Heart left ventricle (tissue), 16 donors: ENCODE measurements at regions not wholly inside any gene's neighbourhood (a gene's known extent, or its start where the extent isn't known, plus 50 kb on each side); places are given as distances from the start of the nearest gene placed in this dataset.

ENCODE experiments used
- ATAC-seq, 4 donors: fragments of 200-7000 bp; cut with Tn5 transposase; one replicate each; pipeline ENCODE4 v1.9.1; 2020 to 2022; ENCODE audit warnings: moderate library complexity in 4 of 4, mild to moderate bottlenecking in 3 of 4, moderate number of reproducible peaks in 1 of 4
- DNase-seq, 5 donors: peaks; one replicate each; pipeline ENCODE4 v3.0.0-alpha.2; 2020
- H3K27ac ChIP-seq, 12 donors: fragments of 200-600 bp; sonication (generic) in 4 of 12; one replicate each; pipeline versions ENCODE4 v1.5.0 to v1.8.0; 2016 to 2022; ENCODE audit warnings: mild to moderate bottlenecking in 2 of 12
- H3K27me3 ChIP-seq, 9 donors: fragments of 200-600 bp; sonication (generic) in 2 of 9; one replicate each; pipeline versions ENCODE4 v1.5.1 to v1.8.0; 2016 to 2022; ENCODE audit warnings: mild to moderate bottlenecking in 3 of 9
- H3K36me3 ChIP-seq, 9 donors: fragments of 200-600 bp; sonication (generic) in 2 of 9; one replicate each; pipeline versions ENCODE4 v1.5.0 to v1.8.0; 2018 to 2022; ENCODE audit warnings: mild to moderate bottlenecking in 2 of 9
- H3K4me1 ChIP-seq, 12 donors: fragments of 200-600 bp; sonication (generic) in 4 of 12; one replicate each; pipeline versions ENCODE4 v1.5.0 to v1.8.0; 2016 to 2022; ENCODE audit warnings: mild to moderate bottlenecking in 3 of 12
- H3K4me3 ChIP-seq, 12 donors: fragments of 200-600 bp; sonication (generic) in 4 of 12; one replicate each; pipeline versions ENCODE4 v1.5.0 to v1.8.0; 2017 to 2022; ENCODE audit warnings: mild to moderate bottlenecking in 9 of 12, moderate library complexity in 4 of 12
- H3K9me3 ChIP-seq, 12 donors: fragments of 200-600 bp; sonication (generic) in 4 of 12; one replicate each; pipeline versions ENCODE4 v1.5.0 to v1.8.0; 2016 to 2022; ENCODE audit warnings: mild to moderate bottlenecking in 1 of 12
- CTCF ChIP-seq, 12 donors: fragments of 200-600 bp; sonication (generic) in 4 of 12; IDR thresholded peaks; one replicate each; pipeline versions ENCODE4 v1.5.0 to v1.8.0; 2018 to 2022; ENCODE audit warnings: antibody characterized with exemption in 12 of 12, mild to moderate bottlenecking in 5 of 12
- POLR2A ChIP-seq, 2 donors: fragments of 450-650 bp; IDR thresholded peaks; one replicate each; pipeline ENCODE4 v1.6.1; 2017; ENCODE audit warnings: antibody characterized with exemption in 2 of 2, mild to moderate bottlenecking in 2 of 2, moderate library complexity in 2 of 2
- WGBS, 4 donors: extraction: QIAGEN DNeasy Blood & Tissue Kit in 2 of 4; methylation state at CpG; one replicate each; pipeline versions ENCODE4 v1.1.5 to v1.1.7; 2013 to 2018; 5-methylcytosine and 5-hydroxymethylcytosine counted together
- intact Hi-C, 10 donors: fragments of 100-400 bp; cut with DNase I; formaldehyde crosslinking; loops; one replicate each; pipeline versions ENCODE4 v1.11.1 to v1.14.2; 2022
- donor health status: ischemic (EF 13 %, LVEDD 7.1; RV severe dilation, severe dysfunction).
- donor health status: healthy with polysubstance abuse.
- donor health status: DM: no; HTN: yes; CAD: no.
- donor health status: DM: no; HTN: no; CAD: no.
- donor health status: ischemic (EF 25% LVEDD 6.9; RV normal size, moderate dysfunction).
- donor health status: ischemic (EF 25% LVEDD 5.7; RV mildly dilated, moderate dysfunction).
- donor health status: healthy.
- donor health status: DM: yes; HTN: yes; CAD: no.
- donor health status: ischemic (EF 35%, LVEDD 5.7; RV mildly dilated, moderate dysfunction).
- donor health status: nonischemic (EF 11% LVEDD 7.7; RV severe dilation, severe dysfunction).
- donor health status: DM: yes; HTN: yes; CAD: no.
- donor health status: PGD.
- donor health status: ischemic (EF 29% LVEDD 5.4; RV normal size, mild dysfunction).
- donor health status: nonischemic (EF 23%, LVEDD 6.1; RV moderate dilation, normal function).

GRCh38 chr16:9597967-9598730 is 506.7 kb downstream of the HAPSTR1 start:
- no peaks in the 10 kb centered on the region for H3K9me3 ChIP-seq
- 55 to 60% (median 58%) methylated on average over 9 of the region's 9 CpGs for WGBS, 4 donors
- DNase-seq: no peak
- no peaks in the 10 kb centered on the region for H3K4me1 ChIP-seq
- no peak for ATAC-seq
- H3K27me3 ChIP-seq: peaks cover 0 to 20% (median 0%) of the 10 kb centered on the region in 9 donors
- no peaks in the 10 kb centered on the region for H3K36me3 ChIP-seq
- no peak overlapping the region for H3K27ac ChIP-seq
- TF ChIP-seq POLR2A (IDR thresholded peaks at IDR 0.05): no peak
- no peak for TF ChIP-seq CTCF (IDR thresholded peaks at IDR 0.05)
- no peak overlapping the region for H3K4me3 ChIP-seq
- intact Hi-C loops: no loop called here

DNA sequence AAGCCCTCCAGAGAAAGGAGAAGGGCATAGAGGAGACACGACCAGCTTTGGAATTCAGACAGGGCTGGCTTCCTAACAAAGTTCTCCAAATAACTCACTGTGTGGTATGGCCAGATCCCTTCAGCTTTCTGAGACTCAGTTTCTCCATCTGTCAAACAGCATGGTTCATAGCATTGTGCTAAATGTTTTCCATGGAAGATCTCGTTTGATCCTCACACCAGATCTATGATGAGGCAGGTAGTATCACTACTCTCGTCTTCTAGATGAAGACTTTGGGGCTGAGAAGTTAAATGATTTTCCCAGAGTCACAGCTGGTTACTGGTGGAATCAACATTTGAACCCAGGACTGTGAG is 507.3 kb downstream of the HAPSTR1 start:
- intact Hi-C loops: no loop called here
- Histone ChIP-seq H3K9me3 (no peaks in the 10 kb centered on the region), H3K36me3 (no peaks in the 10 kb centered on the region), H3K4me1 (no peaks in the 10 kb centered on the region), H3K4me3 (no peak overlapping the region), H3K27ac (no peak overlapping the region), H3K27me3 (peaks cover 0 to 15% (median 0%) of the 10 kb centered on the region in 9 donors)
- WGBS, 4 donors: 45 to 76% (median 64%) methylated on average over 3 of the region's 3 CpGs
- DNase-seq (no peak), ATAC-seq (no peak)
- TF ChIP-seq POLR2A (IDR thresholded peaks at IDR 0.05) (no peak), CTCF (IDR thresholded peaks at IDR 0.05) (no peak)

- Histone ChIP-seq H3K36me3 (no peaks in the 10 kb centered on the region), H3K9me3 (no peaks in the 10 kb centered on the region), H3K4me1 (no peaks in the 10 kb centered on the region), H3K27ac (no peak overlapping the region), H3K4me3 (no peak overlapping the region), H3K27me3 (peaks cover 0 to 6% (median 0%) of the 10 kb centered on the region in 9 donors)
- DNase-seq (no peak), ATAC-seq (no peak)
- intact Hi-C loops: no loop called here
- no peak for TF ChIP-seq POLR2A (IDR thresholded peaks at IDR 0.05)
- TF ChIP-seq CTCF (IDR thresholded peaks at IDR 0.05): no peak
- 81 to 88% (median 85%) methylated on average over 8 of the region's 8 CpGs for WGBS, 4 donors
Measured at GRCh38 chr16:9599415-9600120, 508.1 kb downstream of the HAPSTR1 start.

- H3K4me1 ChIP-seq: no peaks in the 10 kb centered on the region
- ATAC-seq (no peak), DNase-seq (no peak)
- intact Hi-C loops: no loop called here
- no peaks in the 10 kb centered on the region for H3K9me3 ChIP-seq
- WGBS, 4 donors: 64 to 70% (median 66%) methylated on average over 4 of the region's 4 CpGs
- TF ChIP-seq POLR2A (IDR thresholded peaks at IDR 0.05) (no peak), CTCF (IDR thresholded peaks at IDR 0.05) (no peak)
- no peaks in the 10 kb centered on the region for H3K36me3 ChIP-seq
- H3K4me3 ChIP-seq: no peak overlapping the region
- H3K27me3 ChIP-seq: no peaks in the 10 kb centered on the region
- H3K27ac ChIP-seq: no peak overlapping the region
Measured at GRCh38 chr16:9602189-9602588, 510.7 kb downstream of the HAPSTR1 start.
